Peyer's patch (tissue), 4 donors: ENCODE measurements at regions not wholly inside any gene's neighbourhood (a gene's known extent, or its start where the extent isn't known, plus 50 kb on each side); places are given as distances from the start of the nearest gene placed in this dataset.

Experiments
- DNase-seq, 3 donors: peaks; one replicate each; pipeline ENCODE4 v3.0.0-alpha.2; 2017 to 2019
- H3K27ac ChIP-seq, 4 donors: fragments of 200-600 bp; sonication (generic); one replicate each; pipeline ENCODE4 v1.5.1; 2016 to 2019
- H3K27me3 ChIP-seq, 2 donors: fragments of 200-600 bp; sonication (generic); one replicate each; pipeline ENCODE4 v1.5.1; 2019
- H3K36me3 ChIP-seq, 3 donors: fragments of 200-600 bp; sonication (generic); one replicate each; pipeline ENCODE4 v1.5.1; 2016 to 2019
- H3K4me1 ChIP-seq, 4 donors: fragments of 200-600 bp; sonication (generic); one replicate each; pipeline ENCODE4 v1.5.1; 2016 to 2019
- H3K4me3 ChIP-seq, 4 donors: fragments of 200-600 bp; sonication (generic); 1 replicate in 3 of 4; 2 replicates in 1 of 4; pipeline ENCODE4 v1.5.1; 2016 to 2019; ENCODE audit warnings: mild to moderate bottlenecking in 1 of 4
- H3K9me3 ChIP-seq, 4 donors: fragments of 200-600 bp; sonication (generic); one replicate each; pipeline ENCODE4 v1.5.1; 2016 to 2019; ENCODE audit warnings: mild to moderate bottlenecking in 1 of 4
- CTCF ChIP-seq, 6 experiments: fragments of 450-650 bp in 4 of 6; fragments of 200-600 bp in 2 of 6; sonication (generic) in 1 of 6; IDR thresholded peaks; one replicate each; pipeline ENCODE4 v1.5.1; 2017 to 2019; ENCODE audit warnings: antibody characterized with exemption in 6 of 6, mild to moderate bottlenecking in 3 of 6, moderate library complexity in 1 of 6
- POLR2A ChIP-seq, 2 donors: fragments of 450-650 bp; IDR thresholded peaks; one replicate each; pipeline ENCODE4 v1.5.1; 2017; ENCODE audit warnings: antibody characterized with exemption in 2 of 2, mild to moderate bottlenecking in 2 of 2, moderate library complexity in 2 of 2

GRCh38 chr1:173100476-173101107 lies 49.9 kb upstream of the TNFSF18 start:
- H3K36me3 ChIP-seq, result no peaks in the 10 kb centered on the region
- H3K9me3 ChIP-seq, result peaks cover 0 to 4% (median 2%) of the 10 kb centered on the region in 4 donors
- DNase-seq, result no peak
- TF ChIP-seq CTCF (IDR thresholded peaks at IDR 0.05) (no peak), POLR2A (IDR thresholded peaks at IDR 0.05) (no peak)
- no peak overlapping the region for H3K27ac ChIP-seq
- H3K4me1 ChIP-seq, result no peaks in the 10 kb centered on the region
- no peak overlapping the region for H3K4me3 ChIP-seq
- H3K27me3 ChIP-seq, result no peaks in the 10 kb centered on the region
